ENCODE measurements at regions not wholly inside any gene's neighbourhood (a gene's known extent, or its start where the extent isn't known, plus 50 kb on each side); places are given as distances from the start of the nearest gene placed in this dataset.

DNA sequence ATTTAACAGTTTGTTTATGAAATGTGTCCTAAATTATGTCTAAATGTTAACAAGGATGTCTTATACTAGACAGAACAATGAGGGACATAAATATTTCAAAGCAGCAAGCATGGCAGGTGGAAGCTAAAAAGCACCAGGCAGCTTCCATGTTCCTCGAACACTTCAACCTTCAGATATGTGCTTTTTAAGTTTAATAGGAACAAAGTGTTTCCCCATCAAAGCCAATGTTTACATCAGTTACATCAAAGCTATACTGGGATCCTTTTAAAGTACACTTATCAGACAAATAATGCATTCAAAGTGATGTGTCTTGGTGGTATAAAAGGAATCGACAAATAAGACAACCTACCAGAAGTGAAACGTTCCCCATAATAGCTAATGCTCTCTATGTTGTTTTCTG lies 2841.1 kb upstream of the PCDH20 start:
- Histone ChIP-seq H3F3A (ENCODE audit: control insufficient read depth, insufficient read depth) (no peaks in the 10 kb centered on the region), H3K27me3 (ENCODE audit: control insufficient read depth, low read length) (no peaks in the 10 kb centered on the region), H4K20me1 (ENCODE audit: control insufficient read depth, insufficient read depth, low read depth, low read length) (no peaks in the 10 kb centered on the region), H3K27ac (ENCODE audit: low read depth, low read length) (no peak overlapping the region), H3K4me2 (ENCODE audit: low read length) (no peak overlapping the region), H3K9me2 (replicated peaks; ENCODE audit: control insufficient read depth, low read length) (no peaks in the 10 kb centered on the region), H3K4me1 (ENCODE audit: control insufficient read depth, low read length) (no peaks in the 10 kb centered on the region), H3K9me3 (ENCODE audit: control insufficient read depth, insufficient read depth, low read length) (no peaks in the 10 kb centered on the region), H3K79me2 (ENCODE audit: control insufficient read depth, low read length) (no peaks in the 10 kb centered on the region), H3K36me3 (ENCODE audit: control insufficient read depth, low read length) (no peaks in the 10 kb centered on the region), H3K4me3 (ENCODE audit: low read length) (no peak overlapping the region)
- TF ChIP-seq, protein P1, sequence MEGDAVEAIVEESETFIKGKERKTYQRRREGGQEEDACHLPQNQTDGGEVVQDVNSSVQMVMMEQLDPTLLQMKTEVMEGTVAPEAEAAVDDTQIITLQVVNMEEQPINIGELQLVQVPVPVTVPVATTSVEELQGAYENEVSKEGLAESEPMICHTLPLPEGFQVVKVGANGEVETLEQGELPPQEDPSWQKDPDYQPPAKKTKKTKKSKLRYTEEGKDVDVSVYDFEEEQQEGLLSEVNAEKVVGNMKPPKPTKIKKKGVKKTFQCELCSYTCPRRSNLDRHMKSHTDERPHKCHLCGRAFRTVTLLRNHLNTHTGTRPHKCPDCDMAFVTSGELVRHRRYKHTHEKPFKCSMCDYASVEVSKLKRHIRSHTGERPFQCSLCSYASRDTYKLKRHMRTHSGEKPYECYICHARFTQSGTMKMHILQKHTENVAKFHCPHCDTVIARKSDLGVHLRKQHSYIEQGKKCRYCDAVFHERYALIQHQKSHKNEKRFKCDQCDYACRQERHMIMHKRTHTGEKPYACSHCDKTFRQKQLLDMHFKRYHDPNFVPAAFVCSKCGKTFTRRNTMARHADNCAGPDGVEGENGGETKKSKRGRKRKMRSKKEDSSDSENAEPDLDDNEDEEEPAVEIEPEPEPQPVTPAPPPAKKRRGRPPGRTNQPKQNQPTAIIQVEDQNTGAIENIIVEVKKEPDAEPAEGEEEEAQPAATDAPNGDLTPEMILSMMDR (IDR thresholded peaks at IDR 0.05; ENCODE audit: low read depth, low read length, poor library complexity, severe bottlenecking): no peak
- TF ChIP-seq EZH2phosphoT487 (IDR thresholded peaks at IDR 0.05; ENCODE audit: borderline replicate concordance, low read length): no peak

DNA sequence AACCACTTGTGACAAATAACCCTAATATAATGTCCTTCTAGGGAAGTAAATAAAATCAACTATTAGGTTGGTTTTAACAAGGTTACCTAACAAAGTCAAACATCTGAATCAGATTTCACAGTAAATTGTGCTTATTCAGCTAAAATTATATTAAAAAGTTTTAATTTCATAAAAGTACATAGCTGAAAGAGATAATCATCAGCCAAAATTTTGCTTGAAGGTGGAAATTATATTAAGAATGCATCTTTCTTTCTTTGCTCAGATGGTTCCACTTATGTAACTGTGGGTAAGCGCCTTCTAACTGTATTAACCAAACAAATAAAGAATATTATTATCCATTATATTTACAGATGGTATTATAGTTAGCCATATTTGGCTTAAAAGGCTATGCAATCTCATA lies 2840.3 kb upstream of the PCDH20 start:
- H3K4me3 ChIP-seq (ENCODE audit: low read length): no peak overlapping the region
- H3K79me2 ChIP-seq (ENCODE audit: control insufficient read depth, low read length): no peaks in the 10 kb centered on the region
- no peak overlapping the region for H3K4me2 ChIP-seq (ENCODE audit: low read length)
- H3K36me3 ChIP-seq (ENCODE audit: control insufficient read depth, low read length): no peaks in the 10 kb centered on the region
- TF ChIP-seq, protein P1 (IDR thresholded peaks at IDR 0.05; ENCODE audit: low read depth, low read length, poor library complexity, severe bottlenecking): no peak
- no peak for TF ChIP-seq EZH2phosphoT487 (IDR thresholded peaks at IDR 0.05; ENCODE audit: borderline replicate concordance, low read length)
- no peaks in the 10 kb centered on the region for H3K4me1 ChIP-seq (ENCODE audit: control insufficient read depth, low read length)
- no peaks in the 10 kb centered on the region for H4K20me1 ChIP-seq (ENCODE audit: control insufficient read depth, insufficient read depth, low read depth, low read length)
- H3K27me3 ChIP-seq (ENCODE audit: control insufficient read depth, low read length): no peaks in the 10 kb centered on the region
- peaks cover 1% of the 10 kb centered on the region; the same call in 1 of the 2 replicates for H3K9me3 ChIP-seq (ENCODE audit: control insufficient read depth, insufficient read depth, low read length)
- no peaks in the 10 kb centered on the region for H3F3A ChIP-seq (ENCODE audit: control insufficient read depth, insufficient read depth)
- no peaks in the 10 kb centered on the region for H3K9me2 ChIP-seq (replicated peaks; ENCODE audit: control insufficient read depth, low read length)
- H3K27ac ChIP-seq (ENCODE audit: low read depth, low read length): no peak overlapping the region

DNA sequence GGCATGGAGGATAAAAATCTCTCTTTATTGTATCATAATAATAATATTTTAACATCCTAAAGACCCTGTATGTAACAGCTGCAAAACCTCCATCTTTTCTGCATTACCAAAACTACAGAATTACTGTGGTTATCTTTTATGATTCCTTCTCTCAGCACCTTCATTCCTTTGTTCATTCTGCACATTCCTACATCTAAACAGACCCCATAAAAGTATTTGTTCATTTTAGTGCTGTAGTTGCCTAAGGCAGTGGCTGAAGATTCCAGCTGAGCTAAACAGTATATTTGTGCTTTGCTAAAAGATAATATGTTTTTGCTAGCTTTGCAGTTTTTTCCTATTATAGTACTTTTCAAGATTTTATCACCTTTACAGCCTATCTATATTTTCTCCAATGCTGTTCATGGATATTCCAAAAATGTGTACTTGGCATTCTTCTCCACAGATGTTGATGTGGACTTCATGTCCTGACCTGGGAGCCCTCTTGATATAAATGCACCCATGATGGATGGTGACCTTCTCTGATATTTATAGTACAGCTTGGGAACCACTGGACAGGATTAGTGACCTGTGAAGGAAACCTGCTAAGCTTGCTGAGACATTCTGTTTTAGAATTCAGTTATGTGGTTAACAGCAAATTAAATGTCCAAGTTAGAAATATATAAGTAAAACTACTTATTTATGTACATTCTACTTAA lies 2832.9 kb upstream of the PCDH20 start:
- no peaks in the 10 kb centered on the region for H3K27me3 ChIP-seq (ENCODE audit: control insufficient read depth, low read length)
- TF ChIP-seq EZH2phosphoT487 (IDR thresholded peaks at IDR 0.05; ENCODE audit: borderline replicate concordance, low read length): no peak
- TF ChIP-seq, protein P1 (IDR thresholded peaks at IDR 0.05; ENCODE audit: low read depth, low read length, poor library complexity, severe bottlenecking): no peak
- H3K27ac ChIP-seq (ENCODE audit: low read depth, low read length): no peak overlapping the region
- H3K4me1 ChIP-seq (ENCODE audit: control insufficient read depth, low read length): no peaks in the 10 kb centered on the region
- no peaks in the 10 kb centered on the region for H4K20me1 ChIP-seq (ENCODE audit: control insufficient read depth, insufficient read depth, low read depth, low read length)
- H3K4me3 ChIP-seq (ENCODE audit: low read length): no peak overlapping the region
- no peaks in the 10 kb centered on the region for H3K9me2 ChIP-seq (replicated peaks; ENCODE audit: control insufficient read depth, low read length)
- no peaks in the 10 kb centered on the region for H3K79me2 ChIP-seq (ENCODE audit: control insufficient read depth, low read length)
- peaks cover 4% of the 10 kb centered on the region; the same call in 1 of the 2 replicates for H3K9me3 ChIP-seq (ENCODE audit: control insufficient read depth, insufficient read depth, low read length)
- H3K4me2 ChIP-seq (ENCODE audit: low read length): no peak overlapping the region
- no peaks in the 10 kb centered on the region for H3F3A ChIP-seq (ENCODE audit: control insufficient read depth, insufficient read depth)
- H3K36me3 ChIP-seq (ENCODE audit: control insufficient read depth, low read length): no peaks in the 10 kb centered on the region
